HepG2 (cell line): ENCODE measurements at regions not wholly inside any gene's neighbourhood (a gene's known extent, or its start where the extent isn't known, plus 50 kb on each side); places are given as distances from the start of the nearest gene placed in this dataset.

Source experiments
- ATAC-seq: fragments of 200-7000 bp; cut with Tn5 transposase; 3 replicates; pipeline ENCODE4 v1.9.1; 2020; ENCODE audit warnings: mild to moderate bottlenecking, moderate library complexity
- BruUV-seq: library from RNA; stranded (reverse); fragments of 400-500 nt; replicated peaks from 2 replicates; lab custom pipeline; 2021; lab: Mats Ljungman, UMichigan
- CTCF ChIA-PET: fragments of 300-600 bp; formaldehyde crosslinking; extraction: SDS; loops from one replicate; lab custom pipeline; 2021; ENCODE audit warnings: low total read pairs, inconsistent platforms, low intra/inter-chr PET ratio; lab: Yijun Ruan, JAX
- POLR2A ChIA-PET: fragments of 350-600 bp; sonication (Branson Sonifier 250); formaldehyde crosslinking; loops from one replicate; lab custom pipeline; 2020; ENCODE audit warnings: antibody characterized with exemption, inconsistent platforms; lab: Yijun Ruan, JAX
- DNase-seq: peaks from one replicate; pipeline ENCODE4 v3.0.0-alpha.2; 2015; ENCODE audit warnings: low spot score
- FAIRE-seq: peaks from 3 replicates; lab custom pipeline; 2011; peaks lifted over from hg19 to GRCh38; lab: Jason Lieb, UNC
- H2AFZ ChIP-seq: one replicate; pipeline ENCODE4 v1.6.1; 2011; ENCODE audit warnings: low read length, inconsistent platforms
- H3K27ac ChIP-seq: fragments of 300-600 bp; 3 replicates; pipeline ENCODE4 v1.8.0; 2011; ENCODE audit warnings: mixed run types, mild to moderate bottlenecking, mixed read lengths, low read length, inconsistent platforms; ENCODE audit not compliant: insufficient read depth; ENCODE audit errors: extremely low read length
- H3K27me3 ChIP-seq, 2 experiments: fragments of 200-600 bp in 1 of 2; 2 replicates in 1 of 2; 3 replicates in 1 of 2; pipeline versions ENCODE4 v1.6.0 to v1.8.0; 2011; ENCODE audit warnings: low read length in 2 of 2, mild to moderate bottlenecking in 2 of 2, moderate library complexity in 2 of 2, inconsistent platforms in 1 of 2; ENCODE audit not compliant: insufficient read depth in 2 of 2, control insufficient read depth in 1 of 2
- H3K36me3 ChIP-seq, 2 experiments: fragments of 200-600 bp in 1 of 2; replicated peaks in 1 of 2; 2 replicates in 1 of 2; 3 replicates in 1 of 2; pipeline versions ENCODE4 v1.5.1 to v1.8.0; 2011; ENCODE audit warnings: low read length in 2 of 2, inconsistent platforms in 1 of 2; ENCODE audit not compliant: insufficient read depth in 2 of 2, control insufficient read depth in 1 of 2
- H3K4me1 ChIP-seq: 2 replicates; pipeline ENCODE4 v1.5.1; 2012; ENCODE audit warnings: low read length, inconsistent platforms; ENCODE audit not compliant: insufficient read depth
- H3K4me2 ChIP-seq: 2 replicates; pipeline ENCODE4 v1.6.0; 2011; ENCODE audit warnings: low read depth, low read length, inconsistent platforms
- H3K4me3 ChIP-seq, 3 experiments: fragments of 200-600 bp in 1 of 3; sonication (generic), shearing (Covaris generic) in 1 of 3; replicated peaks in 1 of 3; 2 replicates each; pipeline ENCODE4 v1.5.1; 2011 to 2016; ENCODE audit warnings: low read length in 3 of 3, inconsistent platforms in 2 of 3, low read depth in 2 of 3, mild to moderate bottlenecking in 2 of 3, control low read depth in 1 of 3, mixed read lengths in 1 of 3; ENCODE audit not compliant: insufficient read depth in 1 of 3
- H3K79me2 ChIP-seq: one replicate; pipeline ENCODE4 v1.6.1; 2011; ENCODE audit warnings: low read length, inconsistent platforms; ENCODE audit not compliant: insufficient read depth
- H3K9ac ChIP-seq: 2 replicates; pipeline ENCODE4 v1.6.0; 2011; ENCODE audit warnings: mild to moderate bottlenecking, low read depth, low read length, inconsistent platforms; ENCODE audit not compliant: insufficient read depth
- H3K9me3 ChIP-seq: 2 replicates; pipeline ENCODE4 v1.5.1; 2012; ENCODE audit warnings: mild to moderate bottlenecking, low read length
- H4K20me1 ChIP-seq: 2 replicates; pipeline ENCODE4 v1.6.0; 2011; ENCODE audit warnings: inconsistent platforms, mild to moderate bottlenecking, low read length, moderate library complexity; ENCODE audit not compliant: insufficient read depth
- ASH2L ChIP-seq: fragments of 300-600, 200-600 bp; sonication (generic); IDR thresholded peaks from 2 replicates; pipeline ENCODE4 v1.7.0; 2017; ENCODE audit warnings: low read depth, mild to moderate bottlenecking, moderate library complexity, mixed read lengths, low read length; ENCODE audit not compliant: insufficient read length
- CEBPG ChIP-seq: IDR thresholded peaks from 2 replicates; pipeline ENCODE4 v1.6.1; 2016
- CERS6 ChIP-seq: sonication (generic); formaldehyde crosslinking; IDR thresholded peaks from 2 replicates; pipeline ENCODE4 v1.5.0; 2020; ENCODE audit warnings: missing genetic modification reagents
- ELF1 ChIP-seq: sonication (generic); formaldehyde crosslinking; IDR thresholded peaks from 2 replicates; pipeline ENCODE4 v1.4.0; 2020; ENCODE audit warnings: missing genetic modification reagents
- JUN ChIP-seq: sonication (generic); formaldehyde crosslinking; IDR thresholded peaks from 2 replicates; pipeline ENCODE4 v1.4.0; 2020; ENCODE audit warnings: mild to moderate bottlenecking, missing genetic modification reagents
- MAFF ChIP-seq: IDR thresholded peaks from 2 replicates; pipeline ENCODE4 v1.6.1; 2011; ENCODE audit warnings: low read depth, low read length, improper control_type of control experiment
- MAFK ChIP-seq, 2 experiments: IDR thresholded peaks in 1 of 2; conservative IDR thresholded peaks in 1 of 2; 2 replicates each; pipeline ENCODE4 v1.6.1; 2011; ENCODE audit warnings: improper control_type of control experiment in 2 of 2, low read length in 2 of 2
- MED13 ChIP-seq: sonication (generic); formaldehyde crosslinking; IDR thresholded peaks from 2 replicates; pipeline ENCODE4 v1.5.0; 2020; ENCODE audit warnings: missing genetic modification reagents
- NFE2L2 ChIP-seq: fragments of 150-350 bp; IDR thresholded peaks from 2 replicates; pipeline ENCODE4 v1.6.1; 2014; ENCODE audit warnings: low read length
- SIX4 ChIP-seq: sonication (generic); formaldehyde crosslinking; IDR thresholded peaks from 2 replicates; pipeline ENCODE4 v1.4.0; 2020; ENCODE audit warnings: missing genetic modification reagents
- SRSF9 ChIP-seq: fragments of 200-400 bp; formaldehyde crosslinking; IDR thresholded peaks from 2 replicates; pipeline ENCODE4 v1.6.1; 2018; ENCODE audit warnings: borderline replicate concordance, mild to moderate bottlenecking, low read depth, low read length; ENCODE audit not compliant: insufficient read depth, poor library complexity, severe bottlenecking
- TSC22D2 ChIP-seq: sonication (generic); formaldehyde crosslinking; IDR thresholded peaks from 2 replicates; pipeline ENCODE4 v1.5.1; 2020; ENCODE audit warnings: missing genetic modification reagents, mild to moderate bottlenecking, borderline replicate concordance
- ZNF253 ChIP-seq: sonication (generic); formaldehyde crosslinking; IDR thresholded peaks from 2 replicates; pipeline ENCODE4 v1.8.0; 2022; ENCODE audit warnings: mild to moderate bottlenecking, missing genetic modification reagents, borderline replicate concordance
- ZNF572 ChIP-seq: sonication (generic); formaldehyde crosslinking; IDR thresholded peaks from 2 replicates; pipeline ENCODE4 v1.5.1; 2020; ENCODE audit warnings: mild to moderate bottlenecking, missing genetic modification reagents
- ZNF614 ChIP-seq: IDR thresholded peaks from 2 replicates; pipeline ENCODE4 v1.6.1; 2018; ENCODE audit warnings: missing biosample characterization, missing genetic modification reagents, inconsistent platforms, borderline replicate concordance
- ZNF672 ChIP-seq: sonication (generic); formaldehyde crosslinking; IDR thresholded peaks from 2 replicates; pipeline ENCODE4 v1.8.1; 2022; ENCODE audit warnings: missing genetic modification reagents
- ZNF878 ChIP-seq: sonication (generic); formaldehyde crosslinking; IDR thresholded peaks from 2 replicates; pipeline ENCODE4 v1.8.1; 2023; ENCODE audit warnings: mild to moderate bottlenecking, missing genetic modification reagents, moderate library complexity
- ZSCAN9 ChIP-seq: IDR thresholded peaks from 2 replicates; pipeline ENCODE4 v1.6.1; 2016; ENCODE audit warnings: borderline replicate concordance
- WGBS: methylation state at CpG from one replicate; pipeline ENCODE4 v1.1.6; 2017; ENCODE audit warnings: low lambda C conversion rate; 5-methylcytosine and 5-hydroxymethylcytosine counted together
- in situ Hi-C: cut with HindIII; loops from 2 replicates; pipeline ENCODE4 v1.10.0; 2017; ENCODE audit warnings: low pct_unique_long_range_greater_than_20kb; ENCODE audit not compliant: extremely low pct_ligation_motif_present
- intact Hi-C: fragments of 100-400 bp; cut with micrococcal nuclease; formaldehyde crosslinking; loops from one replicate; pipeline ENCODE4 v1.10.0; 2022; ENCODE audit not compliant: unreplicated experiment
- TF ChIP-seq, protein P1 (sequence below): sonication (generic); formaldehyde crosslinking; IDR thresholded peaks from 2 replicates; pipeline ENCODE4 v1.5.0; 2020; ENCODE audit warnings: mild to moderate bottlenecking, missing genetic modification reagents, borderline replicate concordance

DNA sequence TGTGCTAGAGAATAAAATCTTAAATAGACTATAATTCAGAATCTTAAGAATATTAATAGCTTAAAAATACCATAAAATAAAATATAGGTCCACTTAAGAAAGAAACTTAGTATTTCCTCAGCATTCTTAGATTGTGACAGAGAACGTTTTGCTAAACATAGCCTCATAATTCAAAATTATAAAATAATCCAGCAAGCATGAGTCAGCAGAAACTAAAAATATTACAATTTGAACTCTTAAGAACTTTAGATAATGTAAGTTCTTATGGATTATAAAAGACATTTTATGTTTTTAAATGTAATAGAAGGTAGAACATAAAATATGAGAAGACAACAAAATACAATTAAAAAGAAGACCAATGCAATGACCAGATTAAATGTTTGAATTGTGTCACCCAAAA, 164.5 kb upstream of the MC4R start:
- H3K9me3 ChIP-seq, result no peaks in the 10 kb centered on the region
- no peak for TF ChIP-seq CERS6
- TF ChIP-seq MAFF, result 0 out of 2 replicates have a peak, but pooled peaks have one; percentile 1
- TF ChIP-seq NFE2L2, result 0 out of 2 replicates have a peak, but pooled peaks have one; percentile 14
- TF ChIP-seq ASH2L, result no peak
- peak in 1 of 2 experiments; percentile 60; a peak in 2 of 4 replicates for TF ChIP-seq MAFK (conservative IDR thresholded peaks at IDR 0.05 in 1 of 2, IDR thresholded peaks at IDR 0.05 in 1 of 2; ENCODE audit: low read length in 2 of 2)
- TF ChIP-seq CEBPG (CRISPR knock-in tag), result no peak
- no peak for DNase-seq
- H3K4me3 ChIP-seq, result no peak overlapping the region
- no peaks in the 10 kb centered on the region for H3K4me1 ChIP-seq
- H4K20me1 ChIP-seq, result no peaks in the 10 kb centered on the region
- no peak for FAIRE-seq
- no peak overlapping the region for H3K27ac ChIP-seq
- no peak overlapping the region for H3K4me2 ChIP-seq
- ATAC-seq, result no peak
- no peaks in the 10 kb centered on the region for H3K79me2 ChIP-seq
- intact Hi-C loops, result no loop called here
- POLR2A ChIA-PET, result no interaction called here
- no peak overlapping the region for H3K9ac ChIP-seq
- no peaks in the 10 kb centered on the region for H3K36me3 ChIP-seq
- WGBS, result 5% methylated on average over 1 of the region's 1 CpG
- H3K27me3 ChIP-seq, result no peaks in the 10 kb centered on the region
- in situ Hi-C loops, result loop anchor here (25.0 kb wide), 1 partner anchor 700 kb away; no protein-coding TSS in a partner anchor
- CTCF ChIA-PET, result no interaction called here
- no peak overlapping the region for H2AFZ ChIP-seq
- BruUV-seq, result no TSS peak

DNA sequence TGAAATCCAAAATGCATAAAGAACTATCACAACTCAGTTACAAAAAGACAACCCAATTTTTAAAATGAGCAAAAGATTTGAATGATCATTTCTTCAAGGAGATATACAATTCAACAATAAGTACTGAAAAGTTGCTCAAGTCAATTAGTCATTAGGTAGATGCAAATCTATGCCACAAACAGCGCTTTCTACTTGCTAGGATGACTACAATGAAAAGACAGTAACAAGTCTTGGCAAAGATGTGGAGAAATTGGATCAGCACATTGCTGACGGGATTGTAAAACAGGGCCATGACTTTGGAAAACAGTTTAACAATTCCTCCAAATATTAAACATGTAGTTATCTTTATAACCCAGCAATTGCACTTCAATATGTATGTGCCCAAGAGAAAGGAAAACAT, 166.3 kb upstream of the MC4R start:
- BruUV-seq, result no TSS peak
- Histone ChIP-seq H3K4me2 (no peak overlapping the region), H3K27me3 (no peaks in the 10 kb centered on the region), H3K36me3 (no peaks in the 10 kb centered on the region), H3K9ac (no peak overlapping the region), H3K79me2 (no peaks in the 10 kb centered on the region), H2AFZ (no peak overlapping the region), H3K4me3 (no peak overlapping the region), H3K4me1 (no peaks in the 10 kb centered on the region), H3K27ac (no peak overlapping the region), H4K20me1 (no peaks in the 10 kb centered on the region), H3K9me3 (no peaks in the 10 kb centered on the region)
- intact Hi-C loops, result no loop called here
- 0% methylated on average over 2 of the region's 2 CpGs for WGBS
- ATAC-seq (no peak), DNase-seq (no peak), FAIRE-seq (no peak)
- ChIA-PET POLR2A (no interaction called here), CTCF (no interaction called here)
- in situ Hi-C loops, result loop anchor here (25.0 kb wide), 1 partner anchor 702 kb away; no protein-coding TSS in a partner anchor
- no peak for TF ChIP-seq TSC22D2
- no peak for TF ChIP-seq ZNF878 (CRISPR knock-in tag)
- TF ChIP-seq ZNF253, result no peak
- TF ChIP-seq, protein P1, sequence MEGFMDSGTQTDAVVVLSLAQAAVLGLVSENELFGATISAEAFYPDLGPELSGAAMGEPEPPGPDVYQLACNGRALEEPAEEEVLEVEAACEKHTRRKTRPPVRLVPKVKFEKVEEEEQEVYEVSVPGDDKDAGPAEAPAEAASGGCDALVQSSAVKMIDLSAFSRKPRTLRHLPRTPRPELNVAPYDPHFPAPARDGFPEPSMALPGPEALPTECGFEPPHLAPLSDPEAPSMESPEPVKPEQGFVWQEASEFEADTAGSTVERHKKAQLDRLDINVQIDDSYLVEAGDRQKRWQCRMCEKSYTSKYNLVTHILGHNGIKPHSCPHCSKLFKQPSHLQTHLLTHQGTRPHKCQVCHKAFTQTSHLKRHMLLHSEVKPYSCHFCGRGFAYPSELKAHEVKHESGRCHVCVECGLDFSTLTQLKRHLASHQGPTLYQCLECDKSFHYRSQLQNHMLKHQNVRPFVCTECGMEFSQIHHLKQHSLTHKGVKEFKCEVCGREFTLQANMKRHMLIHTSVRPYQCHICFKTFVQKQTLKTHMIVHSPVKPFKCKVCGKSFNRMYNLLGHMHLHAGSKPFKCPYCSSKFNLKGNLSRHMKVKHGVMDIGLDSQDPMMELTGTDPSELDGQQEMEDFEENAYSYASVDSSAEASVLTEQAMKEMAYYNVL (CRISPR knock-in tag), result no peak
- TF ChIP-seq ZNF572 (CRISPR knock-in tag), result no peak
- TF ChIP-seq SRSF9, result no peak
- no peak for TF ChIP-seq ZNF614 (CRISPR knock-in tag)
- no peak for TF ChIP-seq ZNF672 (CRISPR knock-in tag)
- no peak for TF ChIP-seq ZSCAN9 (CRISPR knock-in tag)
- TF ChIP-seq JUN (CRISPR knock-in tag), result no peak
- no peak for TF ChIP-seq ELF1 (CRISPR knock-in tag)
- no peak for TF ChIP-seq SIX4 (CRISPR knock-in tag)
- no peak for TF ChIP-seq MED13 (CRISPR knock-in tag)
